Right cardiac atrium (tissue), 5 donors: ENCODE measurements at regions not wholly inside any gene's neighbourhood (a gene's known extent, or its start where the extent isn't known, plus 50 kb on each side); places are given as distances from the start of the nearest gene placed in this dataset.

ENCODE experiments used
- ATAC-seq, 2 donors: fragments of 200-7000 bp; cut with Tn5 transposase; one replicate each; pipeline versions ENCODE4 v1.8.0 to v1.9.1; 2020; ENCODE audit warnings: moderate library complexity in 2 of 2, mild to moderate bottlenecking in 1 of 2
- DNase-seq, 3 donors: peaks; one replicate each; pipeline ENCODE4 v3.0.0-alpha.2; 2020
- H3K27ac ChIP-seq: one replicate; pipeline ENCODE4 v1.5.1; 2013; ENCODE audit warnings: mild to moderate bottlenecking, low read length, control low read depth, moderate library complexity
- H3K27me3 ChIP-seq: one replicate; pipeline ENCODE4 v1.6.1; 2013; ENCODE audit not compliant: control insufficient read depth, insufficient read depth
- H3K4me1 ChIP-seq: one replicate; pipeline ENCODE4 v1.6.1; 2013; ENCODE audit warnings: low read length; ENCODE audit not compliant: control insufficient read depth, insufficient read depth
- H3K4me3 ChIP-seq: one replicate; pipeline ENCODE4 v1.5.1; 2013; ENCODE audit warnings: low read length, control low read depth
- H3K9me3 ChIP-seq: one replicate; pipeline ENCODE4 v1.6.1; 2013; ENCODE audit warnings: low read length; ENCODE audit not compliant: control insufficient read depth
- WGBS: extraction: QIAGEN DNeasy Blood & Tissue Kit; methylation state at CpG from one replicate; pipeline ENCODE4 v1.1.7; 2013; 5-methylcytosine and 5-hydroxymethylcytosine counted together
- intact Hi-C, 4 donors: fragments of 100-400 bp; cut with DNase I; formaldehyde crosslinking; loops; one replicate each; pipeline versions ENCODE4 v1.11.0 to v1.14.0; 2022 to 2023
- donor health status: healthy with polysubstance abuse.
- donor health status: DM: no; HTN: yes; CAD: no.
- donor health status: DM: no; HTN: no; CAD: no.
- donor health status: DM: no; HTN: yes; CAD: no; lungs with severe emphysema.
- donor health status: DM: yes; HTN: yes; CAD: no.

DNA sequence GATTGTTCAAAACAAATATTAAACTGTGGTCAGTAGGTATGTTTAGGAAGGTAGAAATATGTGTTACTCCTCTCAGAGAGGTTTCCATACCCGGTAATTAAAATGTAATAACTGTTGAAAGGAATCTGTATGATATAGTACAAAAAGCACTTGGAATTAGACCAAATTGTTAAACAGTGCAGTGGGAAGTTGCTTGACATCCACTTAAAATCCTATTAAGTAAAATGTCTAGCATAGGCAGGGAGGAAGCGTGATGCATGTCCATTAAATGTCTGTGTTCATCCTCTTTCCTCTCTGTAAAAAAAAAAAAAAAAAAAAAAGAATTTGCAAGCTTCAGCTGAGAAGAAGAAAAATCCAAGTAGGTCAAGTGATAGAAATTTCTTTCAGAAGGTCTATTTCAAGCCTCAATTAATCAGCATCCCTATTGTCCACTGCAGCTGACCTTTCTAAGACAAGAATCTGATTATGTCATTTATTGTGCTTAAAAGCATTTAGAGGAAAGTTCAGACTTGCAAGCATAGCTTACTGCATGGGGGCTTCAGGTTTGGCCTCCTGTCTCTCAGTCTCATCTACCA, 265.6 kb upstream of the RGS6 start:
- Histone ChIP-seq H3K27ac (no peak overlapping the region), H3K9me3 (no peaks in the 10 kb centered on the region), H3K27me3 (no peaks in the 10 kb centered on the region), H3K4me1 (no peaks in the 10 kb centered on the region), H3K4me3 (no peak overlapping the region)
- intact Hi-C loops = no loop called here
- no peak for DNase-seq
- no peak for ATAC-seq
- 75% methylated on average over 2 of the region's 2 CpGs for WGBS

DNA sequence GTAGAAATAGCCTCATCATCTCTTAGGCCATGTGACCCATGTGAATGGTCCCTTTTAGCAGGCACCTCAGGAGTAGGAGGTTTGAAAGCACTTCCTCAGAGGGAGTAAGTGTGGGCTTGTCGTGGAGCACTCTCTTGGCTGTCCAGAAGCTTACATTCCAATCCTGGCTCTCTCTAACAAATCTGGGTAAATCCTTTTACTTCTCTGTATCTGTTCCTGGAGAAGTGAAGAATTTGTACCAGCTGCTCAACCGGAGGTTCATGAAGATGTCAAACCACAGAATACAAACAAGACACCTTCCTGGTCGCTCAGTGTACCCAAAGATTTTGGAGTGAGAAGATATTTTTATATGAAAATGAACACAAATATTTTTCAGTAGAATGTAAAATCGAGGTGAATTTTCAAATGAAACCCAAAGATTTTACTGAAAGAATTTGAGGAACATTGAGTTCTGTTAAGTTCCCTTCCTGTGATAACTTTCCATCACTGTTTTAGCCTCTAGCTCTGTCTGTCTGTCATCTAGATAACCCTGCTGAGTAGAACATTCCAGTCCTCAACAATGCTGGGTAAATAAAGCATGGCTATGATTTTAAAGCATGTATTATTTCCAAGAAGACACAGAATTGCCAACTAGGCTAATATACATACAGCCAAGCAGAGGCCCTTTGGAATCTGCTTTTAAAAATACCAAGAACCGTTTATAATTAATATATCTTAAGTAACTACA, 263.9 kb upstream of the RGS6 start:
- Histone ChIP-seq H3K4me3 (no peak overlapping the region), H3K27me3 (no peaks in the 10 kb centered on the region), H3K9me3 (no peaks in the 10 kb centered on the region), H3K27ac (no peak overlapping the region), H3K4me1 (no peaks in the 10 kb centered on the region)
- intact Hi-C loops = no loop called here
- DNase-seq (no peak), ATAC-seq (peak in 1 of 2 donors; percentile 51)
- WGBS = 73% methylated on average over 5 of the region's 5 CpGs

DNA sequence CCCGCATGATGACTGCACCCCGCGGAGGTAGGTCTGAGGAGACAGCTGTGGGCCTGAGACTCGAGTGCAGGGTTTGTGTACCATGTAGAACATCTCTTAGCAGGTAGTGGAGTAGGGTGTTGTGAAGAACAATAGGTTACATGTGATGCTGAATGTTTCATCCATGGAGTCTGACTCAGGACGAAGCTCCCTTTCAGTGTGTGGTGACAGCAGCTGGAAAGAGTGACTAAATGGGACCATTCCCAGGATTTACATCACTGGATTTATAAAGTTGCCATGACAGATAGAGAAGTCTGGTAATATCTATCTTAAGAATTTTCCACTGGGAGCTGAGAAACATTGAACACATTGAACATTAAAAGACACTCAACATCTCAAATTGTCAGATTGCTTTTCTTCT, 259.6 kb upstream of the RGS6 start:
- no peaks in the 10 kb centered on the region for H3K4me1 ChIP-seq
- WGBS = 92% methylated on average over 5 of the region's 5 CpGs
- no peak for DNase-seq
- H3K27ac ChIP-seq = no peak overlapping the region
- intact Hi-C loops = no loop called here
- no peak for ATAC-seq
- H3K9me3 ChIP-seq = no peaks in the 10 kb centered on the region
- no peak overlapping the region for H3K4me3 ChIP-seq
- H3K27me3 ChIP-seq = no peaks in the 10 kb centered on the region

DNA sequence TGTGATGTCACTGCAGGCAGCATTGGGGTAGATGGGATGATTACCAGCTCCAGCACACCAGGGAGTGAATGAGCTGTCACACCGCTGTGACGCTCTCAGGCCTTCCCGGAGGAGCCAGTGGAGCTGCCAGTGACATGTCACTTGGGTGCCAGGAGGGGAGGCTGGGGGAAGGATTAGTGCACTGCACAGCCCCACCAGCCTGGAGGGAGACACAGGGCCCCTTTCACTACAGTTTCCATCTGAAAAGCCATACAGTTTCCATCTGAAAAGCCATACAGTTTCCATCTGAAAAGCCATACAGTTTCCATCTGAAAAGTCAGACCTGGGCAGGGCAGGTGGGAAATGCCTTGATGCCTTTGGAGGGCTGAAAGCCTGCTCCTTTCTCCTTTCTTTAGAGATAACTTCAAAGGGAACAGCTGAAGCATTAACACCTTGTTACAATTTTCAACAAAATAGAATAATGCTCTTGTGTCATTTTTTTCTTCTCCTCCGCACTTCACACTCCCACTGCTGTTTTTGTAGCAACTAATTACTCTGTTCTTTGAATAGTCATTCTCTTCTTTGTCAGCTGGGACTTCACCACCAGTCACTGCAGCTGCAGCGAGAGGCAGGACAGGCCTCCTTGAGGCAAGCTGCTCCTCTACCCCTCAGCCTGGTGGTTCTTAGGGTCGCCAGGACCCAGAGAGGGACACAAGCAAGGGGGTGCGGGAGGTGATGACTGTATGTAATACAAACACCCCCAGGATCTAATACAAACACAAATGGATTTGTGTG, 256.9 kb upstream of the RGS6 start:
- Histone ChIP-seq H3K4me3 (no peak overlapping the region), H3K9me3 (no peaks in the 10 kb centered on the region), H3K4me1 (no peaks in the 10 kb centered on the region), H3K27me3 (no peaks in the 10 kb centered on the region), H3K27ac (no peak overlapping the region)
- intact Hi-C loops = no loop called here
- WGBS = 84% methylated on average over 7 of the region's 7 CpGs
- DNase-seq (no peak), ATAC-seq (no peak)

DNA sequence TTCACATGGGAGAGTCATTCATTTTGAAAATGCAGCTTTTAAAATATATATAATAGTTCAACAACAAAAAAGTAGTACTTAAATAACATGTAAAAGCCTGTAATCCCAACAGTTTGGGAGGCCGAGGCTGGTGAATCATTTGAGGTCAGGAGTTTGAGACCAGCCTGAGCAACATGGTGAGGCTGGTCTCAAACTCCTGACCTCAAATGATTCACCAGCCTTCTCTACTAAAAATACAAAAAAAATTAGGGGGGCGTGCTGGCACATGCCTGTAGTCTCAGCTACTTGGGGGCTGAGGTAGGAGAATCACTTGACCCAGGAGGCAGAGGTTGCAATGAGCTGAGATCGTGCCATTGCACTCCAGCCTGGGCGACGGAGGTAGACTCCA, 256.3 kb upstream of the RGS6 start:
- Histone ChIP-seq H3K4me1 (no peaks in the 10 kb centered on the region), H3K27ac (no peak overlapping the region), H3K4me3 (no peak overlapping the region), H3K9me3 (no peaks in the 10 kb centered on the region), H3K27me3 (no peaks in the 10 kb centered on the region)
- DNase-seq (no peak), ATAC-seq (no peak)
- 98% methylated on average over 5 of the region's 5 CpGs for WGBS
- intact Hi-C loops = no loop called here

DNA sequence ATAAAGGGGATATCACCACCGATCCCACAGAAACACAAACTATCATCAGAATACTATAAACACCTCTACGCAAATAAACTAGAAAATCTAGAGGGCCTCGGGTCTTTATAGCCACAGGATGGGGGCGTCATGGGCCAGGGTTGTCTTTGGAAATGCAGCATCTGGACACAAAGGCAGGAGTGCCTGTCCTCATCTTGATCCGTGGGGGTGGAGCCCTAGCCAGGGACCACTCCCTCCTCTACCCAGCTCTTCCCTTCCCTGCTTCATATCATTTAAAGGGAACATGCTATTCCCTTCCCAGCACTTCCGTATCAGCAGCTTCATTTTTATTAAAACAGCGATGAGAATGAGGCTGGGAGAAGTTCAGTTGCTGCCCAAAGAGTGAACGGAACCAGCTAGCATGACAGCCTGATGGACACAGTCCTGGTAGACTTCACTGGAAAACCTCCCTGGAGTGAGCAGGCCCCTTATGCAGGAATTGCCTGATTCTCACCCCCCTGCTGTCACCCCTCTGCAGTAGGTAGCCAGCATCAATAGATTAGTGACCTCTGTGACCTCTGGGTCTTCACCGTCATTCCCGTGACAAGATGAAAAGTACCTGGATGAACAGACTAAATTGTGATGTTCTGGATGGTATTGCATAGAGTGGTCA, 251.4 kb upstream of the RGS6 start:
- ATAC-seq (no peak), DNase-seq (no peak)
- no peaks in the 10 kb centered on the region for H3K27me3 ChIP-seq
- no peak overlapping the region for H3K4me3 ChIP-seq
- 85% methylated on average over 10 of the region's 10 CpGs for WGBS
- no peaks in the 10 kb centered on the region for H3K9me3 ChIP-seq
- no peak overlapping the region for H3K27ac ChIP-seq
- intact Hi-C loops = no loop called here
- H3K4me1 ChIP-seq = no peaks in the 10 kb centered on the region

DNA sequence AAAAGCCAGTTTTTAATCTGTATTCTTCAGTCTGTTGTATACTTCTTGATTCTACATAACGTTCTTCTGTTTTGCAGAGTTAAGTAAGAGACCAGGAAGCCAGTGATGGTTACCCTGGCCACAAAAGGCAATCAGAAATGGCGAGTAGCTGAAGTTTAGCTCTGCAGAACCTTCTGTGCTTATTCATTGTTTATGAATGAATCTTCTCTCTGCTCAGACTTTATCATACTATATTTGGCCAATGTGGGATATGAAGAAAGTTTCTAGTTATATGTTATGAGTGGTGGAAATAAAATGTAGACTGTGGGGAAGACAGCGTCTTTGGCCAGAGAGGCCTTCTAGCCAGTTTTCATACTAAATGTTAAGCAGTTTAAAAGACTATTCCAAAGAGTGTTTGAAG, 249.9 kb upstream of the RGS6 start:
- no peak for ATAC-seq
- intact Hi-C loops = no loop called here
- WGBS = 87% methylated on average over 3 of the region's 3 CpGs
- Histone ChIP-seq H3K27ac (no peak overlapping the region), H3K4me1 (no peaks in the 10 kb centered on the region), H3K9me3 (no peaks in the 10 kb centered on the region), H3K4me3 (no peak overlapping the region), H3K27me3 (no peaks in the 10 kb centered on the region)
- no peak for DNase-seq

DNA sequence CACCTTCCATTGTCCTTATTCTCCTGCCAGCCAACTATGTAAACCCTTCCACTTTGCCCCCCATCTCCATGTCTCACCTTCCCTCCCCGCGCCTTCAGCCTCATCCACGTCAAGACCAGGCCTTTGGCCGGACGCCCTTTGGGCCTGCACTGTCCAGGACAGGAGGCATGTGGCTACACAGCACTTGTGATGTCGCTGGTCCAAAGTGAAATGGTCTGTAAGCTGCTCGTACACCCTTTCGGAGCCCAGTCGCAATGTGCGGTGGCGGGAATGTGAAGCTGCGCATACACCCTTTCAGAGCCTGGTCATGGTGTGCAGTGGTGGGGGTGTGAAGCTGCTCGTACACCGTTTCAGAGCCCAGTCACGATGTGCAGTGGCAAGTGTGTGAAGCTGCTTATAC, 247.9 kb upstream of the RGS6 start:
- Histone ChIP-seq H3K9me3 (no peaks in the 10 kb centered on the region), H3K4me1 (no peaks in the 10 kb centered on the region), H3K27me3 (no peaks in the 10 kb centered on the region), H3K4me3 (no peak overlapping the region), H3K27ac (no peak overlapping the region)
- WGBS = 96% methylated on average over 15 of the region's 15 CpGs
- DNase-seq (no peak), ATAC-seq (no peak)
- intact Hi-C loops = no loop called here

DNA sequence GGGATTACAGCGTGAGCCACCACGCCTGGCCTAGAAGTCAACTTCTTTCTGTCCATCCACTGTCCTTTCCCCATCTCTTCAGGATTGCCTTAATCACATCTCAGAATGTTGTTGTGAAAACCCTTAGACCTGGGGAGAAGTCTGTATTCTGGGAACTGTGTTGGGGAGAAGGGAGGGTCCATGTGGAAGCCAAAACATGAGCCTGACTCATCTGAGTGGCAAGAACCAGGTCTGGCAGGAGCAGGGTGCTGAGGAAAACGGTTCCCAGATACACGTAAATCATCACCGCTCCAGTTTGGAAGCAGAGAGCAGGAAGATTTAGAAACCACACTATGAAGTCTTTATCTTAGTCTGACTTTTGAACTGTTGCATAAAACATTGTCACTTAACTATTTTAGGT, 245.6 kb upstream of the RGS6 start:
- Histone ChIP-seq H3K27ac (no peak overlapping the region), H3K4me1 (no peaks in the 10 kb centered on the region), H3K4me3 (no peak overlapping the region), H3K27me3 (no peaks in the 10 kb centered on the region), H3K9me3 (no peaks in the 10 kb centered on the region)
- ATAC-seq = peak; percentile 50 to 54
- no peak for DNase-seq
- intact Hi-C loops = no loop called here
- WGBS = 79% methylated on average over 5 of the region's 5 CpGs

DNA sequence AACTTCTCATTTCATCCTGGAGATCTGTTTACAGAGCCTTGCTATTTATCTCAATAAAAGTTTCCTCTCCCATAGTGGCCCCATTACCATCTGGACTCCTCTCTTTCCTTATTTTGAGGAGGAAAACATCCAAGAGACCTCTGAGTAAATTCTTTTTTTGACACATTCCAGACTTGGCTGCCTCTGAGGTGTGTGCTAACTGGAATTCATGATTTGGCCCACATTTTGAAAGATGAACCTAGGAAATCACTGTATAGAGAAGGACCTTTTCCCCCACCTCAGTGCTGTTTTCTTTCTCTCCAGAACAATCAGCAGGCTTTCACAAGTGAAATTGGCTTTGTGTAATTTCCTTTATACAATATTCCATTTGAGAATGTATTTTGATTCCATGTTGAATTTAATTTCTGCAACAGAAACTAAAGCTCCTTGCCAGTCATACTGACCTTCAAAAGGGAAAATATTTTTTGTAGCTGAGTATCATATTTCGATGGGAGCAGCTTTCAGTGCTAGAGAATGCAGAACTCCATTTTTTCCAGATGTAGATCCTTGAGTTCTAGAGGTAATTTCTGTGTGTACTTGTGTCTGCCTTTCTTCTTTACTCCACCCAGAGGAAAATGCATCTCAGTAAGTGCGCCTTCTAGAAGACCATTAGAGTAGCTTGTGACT, 244.9 kb upstream of the RGS6 start:
- no peaks in the 10 kb centered on the region for H3K27me3 ChIP-seq
- ATAC-seq = no peak

DNA sequence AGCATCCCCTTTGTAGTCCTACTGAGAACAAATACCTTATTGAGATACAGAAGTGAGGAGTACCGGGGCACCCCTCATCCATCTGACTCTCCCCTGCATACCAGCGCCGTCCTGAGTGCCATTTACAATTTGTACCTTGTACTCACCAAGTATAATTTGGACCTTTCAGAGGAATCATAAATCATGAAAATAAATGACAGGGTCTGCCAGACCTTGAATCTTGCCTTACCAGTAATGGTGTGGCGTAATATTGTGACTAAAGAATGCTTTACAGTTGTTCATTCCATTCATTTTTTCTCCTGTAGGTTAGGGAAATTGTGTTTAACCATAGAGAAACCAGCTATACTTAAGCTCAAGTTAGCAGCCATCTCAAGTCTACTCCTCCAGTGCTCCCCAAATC, 243.7 kb upstream of the RGS6 start:
- intact Hi-C loops = no loop called here
- DNase-seq = no peak
- Histone ChIP-seq H3K4me1 (no peaks in the 10 kb centered on the region), H3K4me3 (no peak overlapping the region), H3K9me3 (no peaks in the 10 kb centered on the region), H3K27ac (no peak overlapping the region), H3K27me3 (no peaks in the 10 kb centered on the region)
- 96% methylated on average over 4 of the region's 4 CpGs for WGBS
- no peak for ATAC-seq

More for the DNA sequence above, 244.9 kb upstream of the RGS6 start:
- 80% methylated on average over 2 of the region's 2 CpGs for WGBS
- Histone ChIP-seq H3K4me1 (no peaks in the 10 kb centered on the region), H3K4me3 (no peak overlapping the region), H3K27ac (no peak overlapping the region), H3K9me3 (no peaks in the 10 kb centered on the region)
- DNase-seq = no peak
- intact Hi-C loops = no loop called here
